ENCODE measurements at regions not wholly inside any gene's neighbourhood (a gene's known extent, or its start where the extent isn't known, plus 50 kb on each side); places are given as distances from the start of the nearest gene placed in this dataset.

- Histone ChIP-seq H4K20me1 (replicated peaks; ENCODE audit: control insufficient read depth, extremely low read depth, insufficient read depth, low read length) (no peaks in the 10 kb centered on the region), H3K9ac (replicated peaks; ENCODE audit: extremely low read depth, insufficient read depth, low read length) (no peak overlapping the region), H3K4me2 (ENCODE audit: insufficient read depth, low read length) (no peak overlapping the region), H3K36me3 (ENCODE audit: control insufficient read depth in 2 of 2, extremely low read depth in 1 of 2, insufficient read depth in 2 of 2, low read length in 2 of 2) (no peaks in the 10 kb centered on the region), H3K79me2 (ENCODE audit: control insufficient read depth, insufficient read depth, low read length) (no peaks in the 10 kb centered on the region), H3K4me1 (ENCODE audit: control insufficient read depth, extremely low read depth, insufficient read depth, low read length) (peaks cover 4% of the 10 kb centered on the region), H3K4me3 (replicated peaks in 1 of 3; ENCODE audit: insufficient read depth in 1 of 3, low read depth in 1 of 3, low read length in 3 of 3) (no peak overlapping the region), H3K9me3 (replicated peaks; ENCODE audit: control insufficient read depth, insufficient read depth, low read length) (no peaks in the 10 kb centered on the region), H3K27ac (ENCODE audit: insufficient read depth, low read depth, low read length) (no peak overlapping the region), H3K27me3 (ENCODE audit: control insufficient read depth in 2 of 2, insufficient read depth in 2 of 2, low read length in 2 of 2) (peaks cover 0 to 3% of the 10 kb centered on the region in 2 experiments), H3K9me1 (replicated peaks; ENCODE audit: control insufficient read depth, extremely low read depth, insufficient read depth, low read length) (no peaks in the 10 kb centered on the region), H2AFZ (ENCODE audit: low read depth, low read length) (no peak overlapping the region)
- intact Hi-C loops (cut with micrococcal nuclease) (loop anchor here (1.0 to 5.0 kb wide), 3 partner anchors 130 to 556 kb away; partner anchors contain the start of gene DLL1), dilution Hi-C loops (cut with MboI; ENCODE audit: extremely low pct_ligation_motif_present, low sequenced_read_pairs) (no loop called here)
- ChIA-PET POLR2A (no interaction called here), CTCF (interaction anchor here (0.8 to 9.4 kb wide), 7 partner anchors 22 to 556 kb away, joined by 3 to 70 read pairs (median 4); no protein-coding TSS in a partner anchor)
- no TSS peak for BruUV-seq (replicated peaks)
- no peak for TF ChIP-seq MAX (IDR thresholded peaks at IDR 0.05; ENCODE audit: insufficient read depth, insufficient read length)
- no peak for TF ChIP-seq FOS (IDR thresholded peaks at IDR 0.05; ENCODE audit: borderline replicate concordance, insufficient read depth, low read length)
- no peak for TF ChIP-seq MYC (IDR thresholded peaks at IDR 0.05; ENCODE audit: low read depth, low read length)
- TF ChIP-seq EZH2 (IDR thresholded peaks at IDR 0.05; ENCODE audit: borderline replicate concordance, low read depth, low read length, severe bottlenecking) = no peak
- TF ChIP-seq CTCF (IDR thresholded peaks at IDR 0.05; ENCODE audit: extremely low read depth in 1 of 2, insufficient read depth in 1 of 2, low read depth in 1 of 2, low read length in 2 of 2) = no peak
- TF ChIP-seq POLR2A (IDR thresholded peaks at IDR 0.05; ENCODE audit: low read depth, low read length) = no peak
- TF ChIP-seq GATA2 (IDR thresholded peaks at IDR 0.05; ENCODE audit: insufficient read depth, insufficient read length, low read depth, low read length) = no peak
- no peak for TF ChIP-seq JUN (IDR thresholded peaks at IDR 0.05; ENCODE audit: borderline replicate concordance, insufficient read depth, insufficient read length, low read depth)
- no peak for TF ChIP-seq POLR2AphosphoS5 (IDR thresholded peaks at IDR 0.05; ENCODE audit: insufficient read depth, low read depth, low read length)
- DNase-seq (ENCODE audit: low read depth, low spot score) = no peak
- no peak for FAIRE-seq
Measured at GRCh38 chr6:169960886-169961611, 209.6 kb downstream of the ERMARD start.
